Right atrium auricular region (tissue), 2 donors: ENCODE measurements at regions not wholly inside any gene's neighbourhood (a gene's known extent, or its start where the extent isn't known, plus 50 kb on each side); places are given as distances from the start of the nearest gene placed in this dataset.

Experiments used
- DNase-seq: peaks from one replicate; pipeline ENCODE4 v3.0.0-alpha.2; 2019; ENCODE audit warnings: low spot score
- H3K27ac ChIP-seq, 2 donors: fragments of 200-600 bp; sonication (generic); 1 replicate in 1 of 2; 2 replicates in 1 of 2; pipeline ENCODE4 v1.5.1; 2016 to 2019
- H3K27me3 ChIP-seq, 2 donors: fragments of 200-600 bp; sonication (generic); one replicate each; pipeline versions ENCODE4 v1.5.1 to v1.6.0; 2017 to 2019
- H3K36me3 ChIP-seq: fragments of 200-600 bp; sonication (generic); one replicate; pipeline ENCODE4 v1.5.1; 2016
- H3K4me1 ChIP-seq, 2 donors: fragments of 200-600 bp; sonication (generic); one replicate each; pipeline versions ENCODE4 v1.5.1 to v1.6.0; 2017 to 2019
- H3K4me3 ChIP-seq, 2 donors: fragments of 200-600 bp; sonication (generic); 1 replicate in 1 of 2; 2 replicates in 1 of 2; pipeline ENCODE4 v1.5.1; 2017 to 2019; ENCODE audit warnings: mild to moderate bottlenecking in 1 of 2, moderate library complexity in 1 of 2
- H3K9me3 ChIP-seq, 2 donors: fragments of 200-600 bp; sonication (generic); one replicate each; pipeline ENCODE4 v1.5.1; 2019
- TF ChIP-seq, protein P1 (sequence below), 2 donors: fragments of 200-600 bp; sonication (generic); IDR thresholded peaks; one replicate each; pipeline ENCODE4 v1.5.1; 2019; ENCODE audit warnings: antibody characterized with exemption in 2 of 2

DNA sequence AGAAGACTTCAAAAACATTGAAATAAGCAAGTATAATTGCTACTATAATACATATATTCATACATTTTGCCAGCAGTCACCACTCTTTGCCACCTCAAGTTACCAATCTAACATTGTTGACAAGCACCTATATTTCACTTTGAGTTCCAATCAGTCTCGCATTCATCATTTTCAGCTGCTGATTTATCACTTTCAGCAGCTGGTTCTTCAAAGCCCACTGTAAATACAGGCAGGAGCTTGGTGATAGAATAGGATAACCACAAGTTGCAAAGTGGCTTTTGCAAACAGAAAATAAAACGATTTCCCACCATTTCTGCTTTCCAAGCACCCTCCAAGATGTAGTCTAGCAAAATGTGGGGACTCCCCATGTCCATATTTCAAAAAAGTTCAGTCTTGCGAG lies 114.2 kb upstream of the ITGA1 start:
- Histone ChIP-seq H3K4me1 (no peaks in the 10 kb centered on the region), H3K4me3 (no peak overlapping the region), H3K27me3 (no peaks in the 10 kb centered on the region), H3K9me3 (no peaks in the 10 kb centered on the region), H3K27ac (no peak overlapping the region), H3K36me3 (no peaks in the 10 kb centered on the region)
- DNase-seq: no peak
- TF ChIP-seq, protein P1, sequence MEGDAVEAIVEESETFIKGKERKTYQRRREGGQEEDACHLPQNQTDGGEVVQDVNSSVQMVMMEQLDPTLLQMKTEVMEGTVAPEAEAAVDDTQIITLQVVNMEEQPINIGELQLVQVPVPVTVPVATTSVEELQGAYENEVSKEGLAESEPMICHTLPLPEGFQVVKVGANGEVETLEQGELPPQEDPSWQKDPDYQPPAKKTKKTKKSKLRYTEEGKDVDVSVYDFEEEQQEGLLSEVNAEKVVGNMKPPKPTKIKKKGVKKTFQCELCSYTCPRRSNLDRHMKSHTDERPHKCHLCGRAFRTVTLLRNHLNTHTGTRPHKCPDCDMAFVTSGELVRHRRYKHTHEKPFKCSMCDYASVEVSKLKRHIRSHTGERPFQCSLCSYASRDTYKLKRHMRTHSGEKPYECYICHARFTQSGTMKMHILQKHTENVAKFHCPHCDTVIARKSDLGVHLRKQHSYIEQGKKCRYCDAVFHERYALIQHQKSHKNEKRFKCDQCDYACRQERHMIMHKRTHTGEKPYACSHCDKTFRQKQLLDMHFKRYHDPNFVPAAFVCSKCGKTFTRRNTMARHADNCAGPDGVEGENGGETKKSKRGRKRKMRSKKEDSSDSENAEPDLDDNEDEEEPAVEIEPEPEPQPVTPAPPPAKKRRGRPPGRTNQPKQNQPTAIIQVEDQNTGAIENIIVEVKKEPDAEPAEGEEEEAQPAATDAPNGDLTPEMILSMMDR (IDR thresholded peaks at IDR 0.05): no peak

DNA sequence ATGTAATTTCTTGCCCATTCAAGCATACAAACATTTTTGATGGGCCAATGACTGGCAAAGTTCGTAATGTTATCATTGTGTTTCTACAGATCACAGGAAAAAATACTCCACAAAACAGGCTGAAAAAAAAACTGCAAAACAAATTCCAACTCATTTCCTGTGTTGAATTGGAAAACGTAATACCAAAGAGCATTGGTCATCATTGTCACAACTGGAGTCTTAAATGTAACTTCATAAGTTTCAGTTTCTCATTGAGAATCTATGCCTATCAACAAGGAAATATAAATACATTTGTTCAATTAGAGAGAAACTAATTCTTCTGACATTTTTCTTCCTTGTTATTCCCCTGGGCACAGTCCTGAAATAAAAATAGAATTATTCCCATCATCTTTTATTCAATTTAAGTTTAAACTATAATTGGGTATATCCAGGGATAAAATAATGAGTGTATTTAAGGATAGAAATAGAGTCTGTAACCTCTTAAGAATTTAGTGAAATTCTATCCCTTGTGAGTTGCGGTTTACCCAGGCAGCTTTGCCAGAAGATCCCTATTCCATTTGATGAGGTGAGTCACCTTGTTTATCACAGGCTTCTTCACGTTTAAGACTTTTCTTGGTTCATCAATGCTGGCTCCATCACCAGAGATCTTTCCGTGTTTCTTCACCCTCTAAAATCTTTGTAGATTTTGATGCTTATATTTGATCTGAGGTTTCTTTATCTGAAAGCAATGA lies 112.7 kb upstream of the ITGA1 start:
- no peaks in the 10 kb centered on the region for H3K27me3 ChIP-seq
- no peaks in the 10 kb centered on the region for H3K9me3 ChIP-seq
- TF ChIP-seq, protein P1 (IDR thresholded peaks at IDR 0.05): no peak
- no peak for DNase-seq
- no peaks in the 10 kb centered on the region for H3K4me1 ChIP-seq
- peak overlapping the region in 1 of 2 donors; percentile 37 for H3K27ac ChIP-seq
- no peak overlapping the region for H3K4me3 ChIP-seq
- H3K36me3 ChIP-seq: no peaks in the 10 kb centered on the region

DNA sequence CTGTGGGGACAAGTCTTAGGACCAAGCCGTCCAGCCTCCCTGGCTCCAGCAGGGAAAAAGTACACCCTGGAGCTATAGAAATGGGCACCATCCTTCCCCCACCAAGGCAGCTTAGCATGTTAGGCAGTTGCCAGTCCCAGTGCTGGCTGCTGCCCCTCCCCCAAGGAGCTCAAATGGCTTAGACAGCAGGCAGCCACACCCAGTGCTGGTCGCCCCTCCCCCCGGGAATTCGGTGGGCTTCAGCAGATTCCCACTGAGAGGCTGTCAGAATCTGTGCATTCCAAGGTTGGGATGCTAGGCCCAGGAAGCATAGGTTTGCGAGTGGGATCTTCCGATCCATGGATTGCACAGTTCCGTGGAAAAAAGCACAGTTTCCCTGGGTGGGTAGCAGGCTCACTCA lies 105.2 kb upstream of the ITGA1 start:
- Histone ChIP-seq H3K4me1 (no peaks in the 10 kb centered on the region), H3K9me3 (no peaks in the 10 kb centered on the region), H3K36me3 (no peaks in the 10 kb centered on the region), H3K27me3 (no peaks in the 10 kb centered on the region), H3K27ac (no peak overlapping the region), H3K4me3 (no peak overlapping the region)
- no peak for DNase-seq
- TF ChIP-seq, protein P1 (IDR thresholded peaks at IDR 0.05): no peak

DNA sequence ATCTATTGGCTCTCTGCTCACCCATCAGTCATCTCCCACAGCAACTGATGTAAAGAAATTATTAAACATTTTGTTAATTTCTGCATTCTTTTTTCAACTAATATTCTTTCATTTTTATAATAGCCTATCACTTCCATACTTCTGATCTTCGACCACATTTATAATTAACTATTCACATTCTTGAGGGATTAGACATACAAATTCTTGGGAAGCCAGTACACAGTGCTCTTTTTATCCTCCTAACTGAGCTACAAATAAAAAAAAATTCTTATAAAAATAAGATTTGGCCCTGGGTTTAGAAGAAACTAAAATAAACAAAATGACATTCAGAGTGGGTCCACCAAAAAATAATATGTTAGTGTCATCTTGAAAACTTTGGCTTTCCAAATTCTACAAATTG lies 103.7 kb upstream of the ITGA1 start:
- Histone ChIP-seq H3K4me1 (no peaks in the 10 kb centered on the region), H3K27me3 (no peaks in the 10 kb centered on the region), H3K4me3 (no peak overlapping the region), H3K36me3 (no peaks in the 10 kb centered on the region), H3K27ac (no peak overlapping the region), H3K9me3 (no peaks in the 10 kb centered on the region)
- TF ChIP-seq, protein P1 (IDR thresholded peaks at IDR 0.05): no peak
- DNase-seq: no peak

DNA sequence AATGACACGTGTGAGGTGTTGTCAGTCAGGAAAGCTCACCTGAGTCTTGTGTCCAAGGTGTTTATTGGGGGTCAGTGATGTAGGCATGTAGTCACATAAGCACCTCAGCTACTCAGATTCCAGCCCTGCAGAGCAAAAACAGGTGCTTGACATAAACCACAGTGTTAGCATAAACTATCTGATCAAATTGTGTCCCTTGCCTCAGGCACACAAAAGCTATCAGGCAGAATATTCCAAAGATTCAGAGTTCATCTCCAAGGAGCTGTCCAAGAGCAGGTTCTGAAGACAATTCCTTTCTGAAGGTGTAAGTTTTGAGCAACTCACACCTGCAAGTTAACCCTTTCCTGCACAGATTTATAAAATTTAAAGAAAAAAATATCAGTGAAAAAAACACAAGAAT lies 102.2 kb upstream of the ITGA1 start:
- no peaks in the 10 kb centered on the region for H3K9me3 ChIP-seq
- H3K4me1 ChIP-seq: peaks cover 0 to 5% of the 10 kb centered on the region in 2 donors
- DNase-seq: no peak
- H3K27me3 ChIP-seq: no peaks in the 10 kb centered on the region
- TF ChIP-seq, protein P1 (IDR thresholded peaks at IDR 0.05): no peak
- H3K36me3 ChIP-seq: no peaks in the 10 kb centered on the region
- no peak overlapping the region for H3K27ac ChIP-seq
- no peak overlapping the region for H3K4me3 ChIP-seq

DNA sequence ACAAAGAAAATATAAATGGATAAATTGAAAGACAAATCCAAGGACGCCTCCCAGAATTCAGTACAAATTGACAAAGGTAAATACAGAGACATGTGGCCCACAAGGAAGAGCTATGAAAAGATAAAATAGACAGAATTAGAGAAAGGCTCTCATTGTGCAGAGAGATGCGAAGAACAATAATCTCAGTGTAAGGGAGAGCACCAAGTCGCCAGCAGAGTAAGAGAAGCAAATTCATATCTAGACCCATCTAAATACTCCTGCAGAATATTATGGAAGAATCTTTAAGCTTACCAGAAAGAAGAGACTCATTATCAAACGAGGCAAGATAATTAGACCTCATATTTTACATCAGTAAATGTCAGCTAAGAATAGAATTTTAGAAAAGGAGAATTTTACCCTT lies 101.7 kb upstream of the ITGA1 start:
- Histone ChIP-seq H3K36me3 (no peaks in the 10 kb centered on the region), H3K9me3 (no peaks in the 10 kb centered on the region), H3K4me1 (peaks cover 0 to 9% of the 10 kb centered on the region in 2 donors), H3K27me3 (no peaks in the 10 kb centered on the region), H3K4me3 (no peak overlapping the region), H3K27ac (no peak overlapping the region)
- TF ChIP-seq, protein P1 (IDR thresholded peaks at IDR 0.05): no peak
- no peak for DNase-seq
